ENCODE measurements at regions not wholly inside any gene's neighbourhood (a gene's known extent, or its start where the extent isn't known, plus 50 kb on each side); places are given as distances from the start of the nearest gene placed in this dataset.
A peak's percentile ranks its signal among the peaks of the same experiment; 100 is the strongest.

DNA sequence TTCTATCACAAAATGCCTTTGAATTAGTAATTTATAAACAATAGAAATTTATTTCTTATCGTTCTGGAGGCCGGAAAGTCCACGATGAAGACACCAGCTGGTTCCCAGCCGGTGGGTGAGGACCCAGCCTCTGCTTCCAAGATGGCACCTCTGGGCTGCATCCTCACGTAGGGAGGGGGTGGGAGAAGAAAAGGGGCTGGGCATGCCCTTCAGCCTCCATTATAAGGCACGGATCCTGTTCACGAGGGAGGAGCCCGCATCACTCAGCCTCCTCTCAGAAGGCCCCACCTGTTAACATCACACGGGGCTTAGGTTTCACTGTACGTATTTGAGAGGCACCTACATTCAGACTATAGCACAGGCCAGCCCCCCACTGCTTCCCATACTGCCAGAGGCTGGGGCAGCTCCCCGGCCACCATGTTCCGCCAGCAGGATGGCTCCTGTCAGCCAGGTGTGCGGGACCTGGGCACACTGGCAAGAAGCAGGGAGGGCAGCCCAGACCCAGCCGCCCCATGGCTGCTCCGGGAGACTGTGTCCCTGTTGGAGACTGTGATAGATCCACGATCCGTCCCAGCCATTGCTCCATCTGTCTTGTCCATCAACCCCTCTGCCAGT, 131.6 kb downstream of the SOX1 start:
- Histone ChIP-seq H3K4me1 (ENCODE audit: control insufficient read depth, insufficient read depth, low read length) (no peaks in the 10 kb centered on the region), H3K36me3 (ENCODE audit: control insufficient read depth, insufficient read depth, low read length) (no peaks in the 10 kb centered on the region), H3K27ac (ENCODE audit: low read depth, low read length) (no peak overlapping the region), H3K9me3 (ENCODE audit: control insufficient read depth, insufficient read depth, low read depth, low read length) (no peaks in the 10 kb centered on the region), H3K27me3 (ENCODE audit: control insufficient read depth, insufficient read depth, low read length) (peaks cover 35% of the 10 kb centered on the region), H3K4me3 (ENCODE audit: low read depth, low read length) (no peak overlapping the region), H3K9ac (ENCODE audit: low read length) (no peak overlapping the region)

DNA sequence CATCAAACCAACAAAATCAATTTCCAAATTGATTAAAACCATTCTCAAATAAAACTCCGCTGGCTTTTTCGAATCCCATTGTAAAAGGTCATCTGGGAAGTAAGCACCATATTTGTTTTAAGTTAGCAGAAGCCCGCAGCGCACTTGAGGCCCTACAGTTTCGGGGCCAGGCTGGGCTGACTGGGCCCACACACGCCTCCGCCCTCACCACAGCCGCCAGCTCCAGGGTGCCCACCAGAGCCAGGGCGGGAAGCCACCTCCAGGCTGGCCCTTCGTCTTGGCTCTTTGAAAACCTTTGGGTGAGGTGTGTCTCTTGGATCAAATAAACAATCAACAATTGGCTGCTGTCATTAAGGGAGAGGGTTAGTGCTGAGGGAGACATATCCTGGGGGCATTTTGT, 133.3 kb downstream of the SOX1 start:
- Histone ChIP-seq H3K27me3 (ENCODE audit: control insufficient read depth, insufficient read depth, low read length) (peaks cover 48% of the 10 kb centered on the region), H3K9me3 (ENCODE audit: control insufficient read depth, insufficient read depth, low read depth, low read length) (no peaks in the 10 kb centered on the region), H3K4me3 (ENCODE audit: low read depth, low read length) (no peak overlapping the region), H3K27ac (ENCODE audit: low read depth, low read length) (no peak overlapping the region), H3K9ac (ENCODE audit: low read length) (no peak overlapping the region), H3K4me1 (ENCODE audit: control insufficient read depth, insufficient read depth, low read length) (peaks cover 13% of the 10 kb centered on the region), H3K36me3 (ENCODE audit: control insufficient read depth, insufficient read depth, low read length) (no peaks in the 10 kb centered on the region)

DNA sequence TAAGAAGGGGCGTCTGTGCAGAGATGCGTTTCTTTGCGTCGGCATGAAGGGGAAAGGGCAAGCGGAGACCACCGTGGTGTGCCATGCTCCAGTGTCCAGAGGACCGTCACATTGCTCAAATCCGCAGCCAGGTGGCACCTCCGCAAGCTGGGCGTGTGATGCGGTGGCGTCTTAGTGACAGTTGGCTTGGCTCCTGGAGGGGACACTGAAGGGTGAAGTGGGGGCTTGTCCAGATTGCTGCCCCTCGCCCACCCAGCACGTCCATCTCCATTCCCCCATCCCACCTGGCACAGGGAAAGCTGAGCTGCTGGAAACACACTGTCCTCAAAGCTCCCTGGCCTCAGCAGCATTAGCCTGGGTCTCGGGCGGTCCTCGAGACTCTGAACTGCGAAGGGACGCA, 135.3 kb downstream of the SOX1 start:
- peaks cover 51% of the 10 kb centered on the region for H3K27me3 ChIP-seq (ENCODE audit: control insufficient read depth, insufficient read depth, low read length)
- H3K9ac ChIP-seq (ENCODE audit: low read length), result no peak overlapping the region
- H3K9me3 ChIP-seq (ENCODE audit: control insufficient read depth, insufficient read depth, low read depth, low read length), result no peaks in the 10 kb centered on the region
- H3K27ac ChIP-seq (ENCODE audit: low read depth, low read length), result no peak overlapping the region
- H3K4me3 ChIP-seq (ENCODE audit: low read depth, low read length), result no peak overlapping the region
- no peaks in the 10 kb centered on the region for H3K36me3 ChIP-seq (ENCODE audit: control insufficient read depth, insufficient read depth, low read length)
- H3K4me1 ChIP-seq (ENCODE audit: control insufficient read depth, insufficient read depth, low read length), result peaks cover 24% of the 10 kb centered on the region

DNA sequence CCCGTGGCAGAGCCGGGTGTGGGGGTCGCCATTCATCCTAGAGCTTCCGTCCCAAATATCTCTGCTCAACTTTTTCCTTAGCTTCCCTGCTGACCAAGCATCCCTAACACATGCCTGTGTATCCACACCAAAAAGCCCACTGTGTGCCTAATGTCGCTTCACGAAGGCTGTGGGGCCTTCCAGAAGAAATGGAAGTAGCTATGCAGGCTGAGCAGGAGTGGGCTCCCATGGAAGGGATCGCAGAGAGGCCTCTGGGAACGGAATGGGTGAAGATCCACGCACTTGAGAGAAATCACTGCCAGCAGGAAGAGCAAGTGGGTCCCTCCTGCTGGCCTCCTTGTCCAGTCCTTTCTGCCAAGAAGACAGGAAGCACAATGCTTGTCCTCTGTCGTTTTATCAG, 136.0 kb downstream of the SOX1 start:
- Histone ChIP-seq H3K9ac (ENCODE audit: low read length) (no peak overlapping the region), H3K4me3 (ENCODE audit: low read depth, low read length) (no peak overlapping the region), H3K27ac (ENCODE audit: low read depth, low read length) (no peak overlapping the region), H3K36me3 (ENCODE audit: control insufficient read depth, insufficient read depth, low read length) (no peaks in the 10 kb centered on the region), H3K27me3 (ENCODE audit: control insufficient read depth, insufficient read depth, low read length) (peaks cover 57% of the 10 kb centered on the region), H3K9me3 (ENCODE audit: control insufficient read depth, insufficient read depth, low read depth, low read length) (no peaks in the 10 kb centered on the region), H3K4me1 (ENCODE audit: control insufficient read depth, insufficient read depth, low read length) (peaks cover 24% of the 10 kb centered on the region)

DNA sequence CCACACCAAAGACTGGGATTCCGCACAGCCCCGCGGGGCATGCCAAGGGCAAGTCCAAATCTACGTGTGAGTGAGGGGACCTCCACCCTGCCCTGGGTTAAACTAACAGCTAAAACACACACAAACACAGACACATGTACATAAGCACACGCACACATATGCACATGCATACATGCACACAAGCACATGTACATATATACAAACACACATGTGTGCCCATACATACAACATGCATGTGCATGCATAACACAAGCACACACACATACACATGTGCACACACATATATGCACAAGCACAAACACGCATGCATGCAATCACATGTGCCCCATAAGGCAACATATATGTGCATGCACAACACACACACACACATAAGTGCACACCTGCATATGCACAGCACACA, 136.7 kb downstream of the SOX1 start:
- no peak overlapping the region for H3K4me3 ChIP-seq (ENCODE audit: low read depth, low read length)
- no peaks in the 10 kb centered on the region for H3K36me3 ChIP-seq (ENCODE audit: control insufficient read depth, insufficient read depth, low read length)
- no peak overlapping the region for H3K9ac ChIP-seq (ENCODE audit: low read length)
- peaks cover 24% of the 10 kb centered on the region for H3K4me1 ChIP-seq (ENCODE audit: control insufficient read depth, insufficient read depth, low read length)
- H3K27me3 ChIP-seq (ENCODE audit: control insufficient read depth, insufficient read depth, low read length), result peaks cover 58% of the 10 kb centered on the region
- H3K9me3 ChIP-seq (ENCODE audit: control insufficient read depth, insufficient read depth, low read depth, low read length), result no peaks in the 10 kb centered on the region
- H3K27ac ChIP-seq (ENCODE audit: low read depth, low read length), result no peak overlapping the region

DNA sequence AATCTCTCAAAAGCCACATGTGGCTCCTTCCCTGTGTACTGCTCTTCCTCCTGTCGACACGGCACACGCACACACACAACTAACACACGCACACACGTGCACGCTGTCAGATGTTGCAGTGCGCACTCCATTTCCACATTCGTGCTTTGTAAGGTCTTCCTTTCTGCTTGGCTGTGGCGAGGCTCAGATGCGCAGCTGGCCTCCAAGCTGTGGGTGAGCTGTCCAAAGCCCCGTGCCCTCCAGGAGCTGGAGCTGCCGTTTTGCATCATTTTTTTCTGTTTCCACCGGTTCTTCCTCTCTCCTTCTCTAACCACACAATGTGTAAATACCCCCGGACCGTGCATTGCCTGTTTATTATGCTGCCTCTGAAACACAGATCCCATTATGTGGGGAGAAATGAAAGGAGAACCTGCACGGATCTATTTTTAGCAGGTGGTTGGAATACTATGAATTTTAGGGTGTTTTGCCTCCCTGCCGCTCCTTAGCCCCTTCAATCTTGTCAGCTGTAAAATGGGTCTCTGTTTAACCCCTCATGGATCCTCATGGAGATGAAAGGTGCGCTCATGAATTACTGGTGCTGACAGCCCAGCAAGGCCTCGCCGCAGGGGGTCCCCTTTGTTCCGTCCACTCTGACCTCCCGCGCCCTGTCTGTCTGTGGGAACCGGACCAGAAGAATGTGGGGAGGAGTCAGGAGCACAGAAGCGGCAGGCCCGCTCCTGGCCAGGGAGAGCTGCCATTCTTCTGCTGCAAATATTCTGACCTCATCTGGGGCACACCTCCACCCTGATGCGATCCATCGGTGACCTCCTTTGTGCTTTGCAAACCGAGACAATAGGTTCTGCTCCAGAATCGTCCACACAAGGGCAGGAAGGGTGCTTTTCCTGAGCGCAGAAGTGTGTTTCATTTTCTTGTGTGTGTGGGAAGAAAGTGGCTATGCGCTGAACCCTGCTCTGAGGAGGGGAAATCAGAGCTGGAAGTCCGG, 137.7 kb downstream of the SOX1 start:
- Histone ChIP-seq H3K9me3 (ENCODE audit: control insufficient read depth, insufficient read depth, low read depth, low read length) (no peaks in the 10 kb centered on the region), H3K9ac (ENCODE audit: low read length) (peak overlapping the region; percentile 41), H3K36me3 (ENCODE audit: control insufficient read depth, insufficient read depth, low read length) (no peaks in the 10 kb centered on the region), H3K27ac (ENCODE audit: low read depth, low read length) (no peak overlapping the region), H3K4me3 (ENCODE audit: low read depth, low read length) (peak overlapping the region; percentile 45), H3K4me1 (ENCODE audit: control insufficient read depth, insufficient read depth, low read length) (peaks cover 24% of the 10 kb centered on the region), H3K27me3 (ENCODE audit: control insufficient read depth, insufficient read depth, low read length) (peaks cover 58% of the 10 kb centered on the region)

DNA sequence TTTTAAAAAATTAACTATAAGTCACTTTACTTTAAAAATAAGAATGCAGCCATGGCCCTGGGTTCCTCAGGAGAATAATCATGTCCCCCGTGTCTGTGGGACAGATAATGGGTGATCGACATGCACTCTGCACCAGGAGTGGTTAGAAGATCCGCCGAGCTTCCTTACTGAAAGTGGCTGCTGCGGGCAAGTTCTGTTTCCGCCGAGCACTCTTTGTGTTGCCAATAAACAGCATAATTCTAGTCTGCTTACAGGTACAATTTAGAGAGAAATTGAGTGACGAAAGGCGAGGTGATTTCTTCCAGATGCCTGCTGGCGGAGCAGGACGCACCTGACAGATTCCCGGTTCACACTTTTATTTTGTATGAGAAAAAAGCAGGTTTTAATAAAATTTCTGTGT, 139.0 kb downstream of the SOX1 start:
- H3K27ac ChIP-seq (ENCODE audit: low read depth, low read length), result no peak overlapping the region
- H3K4me3 ChIP-seq (ENCODE audit: low read depth, low read length), result no peak overlapping the region
- H3K9me3 ChIP-seq (ENCODE audit: control insufficient read depth, insufficient read depth, low read depth, low read length), result no peaks in the 10 kb centered on the region
- H3K27me3 ChIP-seq (ENCODE audit: control insufficient read depth, insufficient read depth, low read length), result peaks cover 58% of the 10 kb centered on the region
- no peaks in the 10 kb centered on the region for H3K36me3 ChIP-seq (ENCODE audit: control insufficient read depth, insufficient read depth, low read length)
- H3K4me1 ChIP-seq (ENCODE audit: control insufficient read depth, insufficient read depth, low read length), result peaks cover 24% of the 10 kb centered on the region
- no peak overlapping the region for H3K9ac ChIP-seq (ENCODE audit: low read length)

DNA sequence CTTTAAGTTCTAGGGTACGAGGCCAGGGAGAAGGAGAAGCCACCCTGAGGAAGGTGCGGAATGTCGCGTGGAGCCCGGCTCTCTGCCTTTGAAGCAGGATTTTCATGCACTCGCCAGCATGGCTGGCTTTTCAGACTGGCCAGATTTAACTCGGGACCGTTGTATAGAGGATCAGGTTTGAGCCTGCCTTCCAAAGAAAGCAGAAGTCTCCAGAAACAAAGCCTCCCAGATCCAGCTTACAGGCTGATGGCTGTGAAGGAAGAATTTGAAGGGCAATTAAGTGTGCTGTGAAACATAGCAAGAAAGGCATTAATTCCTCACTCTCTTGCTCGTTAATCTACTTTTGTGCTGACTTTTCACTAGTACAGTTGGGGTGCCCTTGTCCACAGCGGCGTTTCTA, 140.2 kb downstream of the SOX1 start:
- Histone ChIP-seq H3K9me3 (ENCODE audit: control insufficient read depth, insufficient read depth, low read depth, low read length) (no peaks in the 10 kb centered on the region), H3K4me3 (ENCODE audit: low read depth, low read length) (no peak overlapping the region), H3K27me3 (ENCODE audit: control insufficient read depth, insufficient read depth, low read length) (peaks cover 57% of the 10 kb centered on the region), H3K27ac (ENCODE audit: low read depth, low read length) (no peak overlapping the region), H3K4me1 (ENCODE audit: control insufficient read depth, insufficient read depth, low read length) (peaks cover 24% of the 10 kb centered on the region), H3K9ac (ENCODE audit: low read length) (no peak overlapping the region), H3K36me3 (ENCODE audit: control insufficient read depth, insufficient read depth, low read length) (no peaks in the 10 kb centered on the region)

DNA sequence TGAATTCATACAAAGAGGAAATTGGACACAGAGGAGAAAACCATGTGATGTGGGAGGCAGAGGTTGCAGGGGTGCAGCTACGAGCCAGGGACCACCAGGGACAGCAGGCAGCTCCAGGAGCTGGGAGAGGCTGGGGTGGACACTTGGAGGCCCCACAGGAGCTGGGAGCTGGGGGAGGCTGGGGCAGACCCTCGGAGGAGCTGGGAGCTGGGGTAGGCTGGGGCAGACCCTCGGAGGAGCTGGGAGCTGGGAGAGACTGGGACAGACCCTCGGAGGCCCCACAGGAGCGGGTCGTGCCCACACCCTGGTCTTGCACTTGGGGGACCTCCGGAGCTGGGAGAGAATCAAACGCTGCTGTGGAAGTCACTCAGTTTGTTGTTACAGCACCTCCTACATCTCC, 141.7 kb downstream of the SOX1 start:
- Histone ChIP-seq H3K9me3 (ENCODE audit: control insufficient read depth, insufficient read depth, low read depth, low read length) (no peaks in the 10 kb centered on the region), H3K4me1 (ENCODE audit: control insufficient read depth, insufficient read depth, low read length) (peaks cover 23% of the 10 kb centered on the region), H3K4me3 (ENCODE audit: low read depth, low read length) (no peak overlapping the region), H3K27me3 (ENCODE audit: control insufficient read depth, insufficient read depth, low read length) (peaks cover 42% of the 10 kb centered on the region), H3K9ac (ENCODE audit: low read length) (no peak overlapping the region), H3K36me3 (ENCODE audit: control insufficient read depth, insufficient read depth, low read length) (no peaks in the 10 kb centered on the region), H3K27ac (ENCODE audit: low read depth, low read length) (no peak overlapping the region)

DNA sequence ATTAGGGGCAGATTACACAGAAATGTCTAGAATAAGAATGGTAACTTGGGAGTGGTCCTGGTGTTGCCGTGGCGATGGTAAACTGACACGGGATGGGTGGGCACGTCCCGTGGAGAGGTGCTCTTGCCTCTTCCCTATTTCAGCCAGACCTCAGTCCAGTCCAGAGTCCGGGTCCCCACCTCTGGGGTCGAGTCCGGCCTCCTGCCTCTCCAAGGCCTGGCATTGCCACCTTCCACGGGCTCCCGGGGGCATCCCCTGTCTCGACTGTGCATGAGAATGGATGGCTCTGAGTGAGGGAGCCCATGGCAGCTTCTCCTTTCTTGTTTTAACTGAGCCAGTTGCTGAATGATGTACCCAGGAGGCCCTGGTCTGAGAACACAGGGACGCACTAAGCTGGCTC, 142.3 kb downstream of the SOX1 start:
- H3K9ac ChIP-seq (ENCODE audit: low read length), result no peak overlapping the region
- H3K4me1 ChIP-seq (ENCODE audit: control insufficient read depth, insufficient read depth, low read length), result peaks cover 20% of the 10 kb centered on the region
- no peak overlapping the region for H3K27ac ChIP-seq (ENCODE audit: low read depth, low read length)
- no peaks in the 10 kb centered on the region for H3K9me3 ChIP-seq (ENCODE audit: control insufficient read depth, insufficient read depth, low read depth, low read length)
- no peak overlapping the region for H3K4me3 ChIP-seq (ENCODE audit: low read depth, low read length)
- H3K36me3 ChIP-seq (ENCODE audit: control insufficient read depth, insufficient read depth, low read length), result no peaks in the 10 kb centered on the region
- H3K27me3 ChIP-seq (ENCODE audit: control insufficient read depth, insufficient read depth, low read length), result peaks cover 36% of the 10 kb centered on the region

DNA sequence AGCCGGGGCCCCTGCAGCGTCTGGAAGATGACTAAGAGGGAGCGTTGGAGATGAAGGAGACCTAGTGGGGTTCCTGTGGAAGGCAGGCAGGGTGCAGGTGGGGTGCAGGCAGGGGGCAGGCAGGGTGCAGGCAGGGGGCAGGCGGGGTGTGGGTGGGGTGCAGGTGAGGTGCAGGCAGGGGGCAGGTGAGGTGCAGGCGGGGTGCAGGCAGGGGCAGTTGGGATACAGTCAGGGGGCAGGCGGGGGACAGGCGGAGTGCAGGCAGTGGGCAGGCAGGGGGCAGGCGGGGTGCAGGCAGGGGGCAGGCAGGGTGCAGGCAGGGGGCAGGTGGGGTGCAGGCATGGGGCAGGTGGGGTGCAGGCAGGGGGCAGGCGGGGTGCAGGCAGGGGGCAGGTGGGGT, 142.8 kb downstream of the SOX1 start:
- no peak overlapping the region for H3K27ac ChIP-seq (ENCODE audit: low read depth, low read length)
- H3K36me3 ChIP-seq (ENCODE audit: control insufficient read depth, insufficient read depth, low read length), result no peaks in the 10 kb centered on the region
- peaks cover 32% of the 10 kb centered on the region for H3K27me3 ChIP-seq (ENCODE audit: control insufficient read depth, insufficient read depth, low read length)
- H3K9ac ChIP-seq (ENCODE audit: low read length), result no peak overlapping the region
- H3K9me3 ChIP-seq (ENCODE audit: control insufficient read depth, insufficient read depth, low read depth, low read length), result no peaks in the 10 kb centered on the region
- H3K4me1 ChIP-seq (ENCODE audit: control insufficient read depth, insufficient read depth, low read length), result peaks cover 15% of the 10 kb centered on the region
- H3K4me3 ChIP-seq (ENCODE audit: low read depth, low read length), result no peak overlapping the region

Data from HUES6 (cell line).